Parathyroid adenoma (tissue), 2 donors: ENCODE measurements at regions not wholly inside any gene's neighbourhood (a gene's known extent, or its start where the extent isn't known, plus 50 kb on each side); places are given as distances from the start of the nearest gene placed in this dataset.

ENCODE experiments used
- H2AFZ ChIP-seq: fragments of 300-600 bp; sonication (generic); one replicate; pipeline ENCODE4 v1.7.0; 2017; ENCODE audit warnings: antibody characterized with exemption, mild to moderate bottlenecking
- H3K27ac ChIP-seq: fragments of 300-600 bp; sonication (generic); one replicate; pipeline ENCODE4 v1.7.0; 2017
- H3K27me3 ChIP-seq: fragments of 300-600 bp; sonication (generic); one replicate; pipeline ENCODE4 v1.7.0; 2017; ENCODE audit warnings: low read length; ENCODE audit not compliant: control insufficient read depth, insufficient read depth
- H3K36me3 ChIP-seq: fragments of 300-600 bp; sonication (generic); one replicate; pipeline ENCODE4 v1.7.0; 2017; ENCODE audit warnings: low read length; ENCODE audit not compliant: control insufficient read depth, insufficient read depth
- H3K4me1 ChIP-seq: fragments of 300-600 bp; sonication (generic); one replicate; pipeline ENCODE4 v1.7.0; 2017; ENCODE audit warnings: control low read depth
- H3K4me2 ChIP-seq: fragments of 300-600 bp; sonication (generic); one replicate; pipeline ENCODE4 v1.7.0; 2017; ENCODE audit warnings: low read length
- H3K4me3 ChIP-seq: fragments of 300-600 bp; sonication (generic); one replicate; pipeline ENCODE4 v1.7.0; 2017; ENCODE audit warnings: low read depth, low read length
- H3K79me2 ChIP-seq: fragments of 300-600 bp; sonication (generic); one replicate; pipeline ENCODE4 v1.7.0; 2017; ENCODE audit warnings: control low read depth
- H3K9ac ChIP-seq: fragments of 300-600 bp; sonication (generic); one replicate; pipeline ENCODE4 v1.7.0; 2017; ENCODE audit warnings: mild to moderate bottlenecking
- H3K9me3 ChIP-seq: fragments of 300-600 bp; sonication (generic); one replicate; pipeline ENCODE4 v1.7.0; 2017; ENCODE audit warnings: low read length; ENCODE audit not compliant: control insufficient read depth
- CTCF ChIP-seq: fragments of 300-600 bp; sonication (generic); IDR thresholded peaks from one replicate; pipeline ENCODE4 v1.7.0; 2017; ENCODE audit warnings: antibody characterized with exemption, mild to moderate bottlenecking
- donor health status: primary hyperparathyroidism.

- Histone ChIP-seq H3K4me2 (no peak overlapping the region), H3K27me3 (no peaks in the 10 kb centered on the region), H3K9ac (no peak overlapping the region), H3K36me3 (no peaks in the 10 kb centered on the region), H3K27ac (no peak overlapping the region), H2AFZ (no peak overlapping the region), H3K79me2 (no peaks in the 10 kb centered on the region), H3K4me1 (no peaks in the 10 kb centered on the region), H3K4me3 (no peak overlapping the region), H3K9me3 (no peaks in the 10 kb centered on the region)
- no peak for TF ChIP-seq CTCF
Measured at GRCh38 chr18:40612356-40612755, 1342.7 kb upstream of the PIK3C3 start.

DNA sequence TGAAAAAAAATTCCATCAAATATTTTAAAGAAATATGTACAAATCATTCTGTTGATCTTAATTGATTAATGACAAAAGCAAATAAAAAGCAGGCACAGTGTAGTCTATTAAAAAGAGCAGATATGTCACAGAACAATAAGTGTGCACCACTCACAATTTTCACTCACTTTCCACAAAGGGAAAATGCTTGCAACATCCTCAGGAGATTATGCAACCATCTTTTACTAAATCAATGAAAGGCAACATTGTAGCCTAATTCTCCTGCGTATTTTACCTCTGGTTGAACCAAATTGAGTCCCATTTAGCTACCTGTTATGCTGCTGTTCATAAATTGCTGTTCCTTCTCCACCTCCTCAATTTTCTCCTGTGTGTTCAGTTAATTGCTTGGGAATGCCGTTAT lies 1346.8 kb upstream of the PIK3C3 start:
- H3K4me2 ChIP-seq: no peak overlapping the region
- no peaks in the 10 kb centered on the region for H3K4me1 ChIP-seq
- H3K36me3 ChIP-seq: no peaks in the 10 kb centered on the region
- no peaks in the 10 kb centered on the region for H3K79me2 ChIP-seq
- H3K9me3 ChIP-seq: no peaks in the 10 kb centered on the region
- no peaks in the 10 kb centered on the region for H3K27me3 ChIP-seq
- no peak overlapping the region for H3K9ac ChIP-seq
- H2AFZ ChIP-seq: no peak overlapping the region
- H3K4me3 ChIP-seq: no peak overlapping the region
- no peak overlapping the region for H3K27ac ChIP-seq
- no peak for TF ChIP-seq CTCF

DNA sequence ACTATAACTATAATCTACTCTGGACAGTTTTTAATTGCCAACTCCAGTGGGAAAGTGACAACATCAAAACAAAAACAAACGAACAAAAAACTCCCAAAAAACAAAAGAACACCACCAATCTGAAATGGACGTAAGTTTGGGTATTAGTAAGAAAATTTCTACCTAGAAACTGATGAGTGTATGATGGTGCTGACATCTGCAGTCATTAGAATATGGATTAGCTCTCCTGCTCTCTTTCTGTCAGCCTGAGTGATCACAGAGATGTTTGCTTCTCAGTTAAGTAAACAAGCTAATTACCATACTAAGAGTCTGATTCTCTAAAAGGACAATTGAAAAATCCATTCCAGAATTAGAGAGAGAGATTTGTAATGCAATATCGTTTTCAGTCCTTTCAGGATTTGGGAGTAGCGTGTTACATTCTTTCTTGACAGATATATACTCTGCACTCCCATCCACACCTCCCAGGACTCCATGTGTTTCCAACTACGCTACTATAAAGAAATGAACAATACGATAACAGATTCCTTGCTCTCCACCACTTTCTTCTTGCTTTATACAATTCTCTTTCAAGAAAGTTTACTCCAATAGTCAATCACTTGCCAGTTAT lies 1347.4 kb upstream of the PIK3C3 start:
- Histone ChIP-seq H3K4me3 (no peak overlapping the region), H3K27me3 (no peaks in the 10 kb centered on the region), H3K36me3 (no peaks in the 10 kb centered on the region), H3K27ac (no peak overlapping the region), H3K79me2 (no peaks in the 10 kb centered on the region), H3K4me1 (no peaks in the 10 kb centered on the region), H3K9ac (no peak overlapping the region), H2AFZ (no peak overlapping the region), H3K4me2 (no peak overlapping the region), H3K9me3 (no peaks in the 10 kb centered on the region)
- no peak for TF ChIP-seq CTCF

GRCh38 chr18:40606996-40607395 lies 1348.0 kb upstream of the PIK3C3 start:
- Histone ChIP-seq H3K9ac (no peak overlapping the region), H3K27me3 (no peaks in the 10 kb centered on the region), H3K9me3 (no peaks in the 10 kb centered on the region), H3K4me2 (no peak overlapping the region), H3K4me3 (no peak overlapping the region), H2AFZ (no peak overlapping the region), H3K36me3 (no peaks in the 10 kb centered on the region), H3K79me2 (no peaks in the 10 kb centered on the region), H3K4me1 (no peaks in the 10 kb centered on the region), H3K27ac (no peak overlapping the region)
- TF ChIP-seq CTCF: no peak

DNA sequence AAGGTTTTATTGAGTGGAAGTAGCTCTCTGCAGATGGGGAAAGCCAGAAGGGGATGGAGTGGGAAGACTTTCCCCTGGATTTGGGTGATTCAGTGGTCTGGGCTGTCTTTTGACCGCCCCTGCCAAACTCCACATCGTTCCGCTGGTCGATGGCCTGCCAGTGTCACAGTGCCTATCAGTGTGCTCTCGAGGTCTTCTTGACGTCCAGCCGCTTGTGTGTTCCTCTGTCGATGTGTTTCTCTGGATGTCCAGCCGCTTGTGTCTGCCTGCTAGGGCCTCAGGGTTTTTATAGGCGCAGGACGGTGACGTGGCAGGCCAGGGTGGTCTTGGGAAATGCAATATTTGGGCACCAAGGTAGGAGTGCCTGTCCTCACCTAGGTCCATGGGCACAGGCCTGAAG lies 1371.4 kb upstream of the PIK3C3 start:
- H3K27ac ChIP-seq: no peak overlapping the region
- no peak overlapping the region for H3K4me3 ChIP-seq
- no peaks in the 10 kb centered on the region for H3K9me3 ChIP-seq
- H3K79me2 ChIP-seq: no peaks in the 10 kb centered on the region
- no peak for TF ChIP-seq CTCF
- H2AFZ ChIP-seq: no peak overlapping the region
- no peaks in the 10 kb centered on the region for H3K4me1 ChIP-seq
- no peak overlapping the region for H3K4me2 ChIP-seq
- no peak overlapping the region for H3K9ac ChIP-seq
- H3K27me3 ChIP-seq: no peaks in the 10 kb centered on the region
- H3K36me3 ChIP-seq: no peaks in the 10 kb centered on the region
